Endothelial cell (in vitro differentiated cells): ENCODE measurements at regions not wholly inside any gene's neighbourhood (a gene's known extent, or its start where the extent isn't known, plus 50 kb on each side); places are given as distances from the start of the nearest gene placed in this dataset.

Experiments used
- DNase-seq: peaks from one replicate; pipeline ENCODE4 v3.0.0; 2021; ENCODE audit warnings: low spot score
- H3K27ac Mint-ChIP-seq: one replicate; pipeline ENCODE4 v1.8.0; 2021; ENCODE audit warnings: mixed read lengths, inconsistent platforms; ENCODE audit not compliant: unreplicated experiment
- H3K27me3 Mint-ChIP-seq: one replicate; pipeline ENCODE4 v1.8.0; 2021; ENCODE audit warnings: mild to moderate bottlenecking, moderate library complexity, mixed read lengths, inconsistent platforms; ENCODE audit not compliant: unreplicated experiment
- H3K36me3 Mint-ChIP-seq: one replicate; pipeline ENCODE4 v1.8.0; 2021; ENCODE audit warnings: mild to moderate bottlenecking, low read depth, mixed read lengths, inconsistent platforms; ENCODE audit not compliant: unreplicated experiment
- H3K4me1 Mint-ChIP-seq: one replicate; pipeline ENCODE4 v1.8.0; 2021; ENCODE audit warnings: mild to moderate bottlenecking, mixed read lengths, inconsistent platforms; ENCODE audit not compliant: unreplicated experiment
- H3K4me3 Mint-ChIP-seq: one replicate; pipeline ENCODE4 v1.8.0; 2021; ENCODE audit warnings: mild to moderate bottlenecking, mixed read lengths, inconsistent platforms; ENCODE audit not compliant: unreplicated experiment
- H3K9me3 Mint-ChIP-seq: one replicate; pipeline ENCODE4 v1.8.0; 2021; ENCODE audit warnings: mixed read lengths, inconsistent platforms; ENCODE audit not compliant: unreplicated experiment
- TF ChIP-seq, protein P1 (sequence below): fragments of 200-600 bp; sonication (generic); IDR thresholded peaks from one replicate; pipeline ENCODE4 v1.5.0; 2021; ENCODE audit warnings: antibody characterized with exemption; ENCODE audit not compliant: unreplicated experiment

DNA sequence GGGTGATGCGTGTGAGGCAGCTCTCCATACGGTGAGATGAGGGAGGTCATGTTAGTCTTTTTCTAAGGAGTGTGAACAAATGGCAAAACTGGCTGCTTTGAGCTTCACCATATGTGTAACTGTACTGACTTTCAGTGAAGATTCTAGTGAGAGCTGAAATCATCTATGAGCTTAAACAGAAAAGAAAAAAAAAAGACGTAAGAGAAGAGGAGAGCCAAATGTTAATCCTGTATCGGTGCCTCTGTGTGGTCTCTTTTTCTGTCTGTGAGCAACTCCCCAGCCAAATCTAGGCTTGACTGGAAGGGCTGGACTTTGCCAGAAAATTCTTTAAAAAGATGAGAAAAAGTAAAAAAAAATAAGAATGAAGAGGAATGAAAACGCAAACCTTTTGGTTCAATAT lies 209.7 kb upstream of the TUT7 start:
- no peak for DNase-seq
- Mint-ChIP-seq H3K4me3 (no peak overlapping the region), H3K9me3 (no peaks in the 10 kb centered on the region), H3K36me3 (no peaks in the 10 kb centered on the region), H3K27me3 (no peaks in the 10 kb centered on the region), H3K4me1 (no peaks in the 10 kb centered on the region), H3K27ac (no peak overlapping the region)
- TF ChIP-seq, protein P1, sequence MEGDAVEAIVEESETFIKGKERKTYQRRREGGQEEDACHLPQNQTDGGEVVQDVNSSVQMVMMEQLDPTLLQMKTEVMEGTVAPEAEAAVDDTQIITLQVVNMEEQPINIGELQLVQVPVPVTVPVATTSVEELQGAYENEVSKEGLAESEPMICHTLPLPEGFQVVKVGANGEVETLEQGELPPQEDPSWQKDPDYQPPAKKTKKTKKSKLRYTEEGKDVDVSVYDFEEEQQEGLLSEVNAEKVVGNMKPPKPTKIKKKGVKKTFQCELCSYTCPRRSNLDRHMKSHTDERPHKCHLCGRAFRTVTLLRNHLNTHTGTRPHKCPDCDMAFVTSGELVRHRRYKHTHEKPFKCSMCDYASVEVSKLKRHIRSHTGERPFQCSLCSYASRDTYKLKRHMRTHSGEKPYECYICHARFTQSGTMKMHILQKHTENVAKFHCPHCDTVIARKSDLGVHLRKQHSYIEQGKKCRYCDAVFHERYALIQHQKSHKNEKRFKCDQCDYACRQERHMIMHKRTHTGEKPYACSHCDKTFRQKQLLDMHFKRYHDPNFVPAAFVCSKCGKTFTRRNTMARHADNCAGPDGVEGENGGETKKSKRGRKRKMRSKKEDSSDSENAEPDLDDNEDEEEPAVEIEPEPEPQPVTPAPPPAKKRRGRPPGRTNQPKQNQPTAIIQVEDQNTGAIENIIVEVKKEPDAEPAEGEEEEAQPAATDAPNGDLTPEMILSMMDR: no peak

GRCh38 chr9:86563350-86563749 lies 209.1 kb upstream of the TUT7 start:
- TF ChIP-seq, protein P1: no peak
- Mint-ChIP-seq H3K27ac (no peak overlapping the region), H3K4me3 (no peak overlapping the region), H3K9me3 (no peaks in the 10 kb centered on the region), H3K36me3 (no peaks in the 10 kb centered on the region), H3K27me3 (no peaks in the 10 kb centered on the region), H3K4me1 (no peaks in the 10 kb centered on the region)
- no peak for DNase-seq

GRCh38 chr9:86562691-86563090 lies 208.5 kb upstream of the TUT7 start:
- no peaks in the 10 kb centered on the region for H3K36me3 Mint-ChIP-seq
- no peak for DNase-seq
- no peak overlapping the region for H3K27ac Mint-ChIP-seq
- H3K9me3 Mint-ChIP-seq: no peaks in the 10 kb centered on the region
- TF ChIP-seq, protein P1: no peak
- no peaks in the 10 kb centered on the region for H3K27me3 Mint-ChIP-seq
- no peak overlapping the region for H3K4me3 Mint-ChIP-seq
- no peaks in the 10 kb centered on the region for H3K4me1 Mint-ChIP-seq

- H3K27ac Mint-ChIP-seq: no peak overlapping the region
- TF ChIP-seq, protein P1: no peak
- no peak for DNase-seq
- no peaks in the 10 kb centered on the region for H3K4me1 Mint-ChIP-seq
- no peak overlapping the region for H3K4me3 Mint-ChIP-seq
- no peaks in the 10 kb centered on the region for H3K27me3 Mint-ChIP-seq
- H3K9me3 Mint-ChIP-seq: no peaks in the 10 kb centered on the region
- H3K36me3 Mint-ChIP-seq: no peaks in the 10 kb centered on the region
Measured at GRCh38 chr9:86557918-86558317, 203.7 kb upstream of the TUT7 start.

GRCh38 chr9:86557063-86557766 lies 203.0 kb upstream of the TUT7 start:
- H3K27me3 Mint-ChIP-seq: no peaks in the 10 kb centered on the region
- no peak overlapping the region for H3K27ac Mint-ChIP-seq
- H3K4me3 Mint-ChIP-seq: no peak overlapping the region
- H3K9me3 Mint-ChIP-seq: no peaks in the 10 kb centered on the region
- no peak for DNase-seq
- TF ChIP-seq, protein P1: no peak
- H3K4me1 Mint-ChIP-seq: no peaks in the 10 kb centered on the region
- no peaks in the 10 kb centered on the region for H3K36me3 Mint-ChIP-seq
